Liver (tissue), 8 donors: ENCODE measurements at regions not wholly inside any gene's neighbourhood (a gene's known extent, or its start where the extent isn't known, plus 50 kb on each side); places are given as distances from the start of the nearest gene placed in this dataset.

Experiments used
- DNase-seq: peaks from one replicate; pipeline ENCODE4 v3.0.0-alpha.2; 2017; ENCODE audit warnings: low spot score
- H3K27ac ChIP-seq, 2 donors: one replicate each; pipeline ENCODE4 v1.7.0; 2013; ENCODE audit warnings: inconsistent platforms in 2 of 2, low read length in 2 of 2, control low read depth in 1 of 2, low read depth in 1 of 2, mild to moderate bottlenecking in 1 of 2
- H3K27me3 ChIP-seq, 4 donors: one replicate each; pipeline versions ENCODE4 v1.6.1 to v1.7.0; 2013; ENCODE audit warnings: low read length in 3 of 4, inconsistent platforms in 1 of 4, mild to moderate bottlenecking in 1 of 4, moderate library complexity in 1 of 4; ENCODE audit not compliant: control insufficient read depth in 4 of 4, insufficient read depth in 4 of 4
- H3K36me3 ChIP-seq, 4 donors: one replicate each; pipeline versions ENCODE4 v1.6.1 to v1.7.0; 2013; ENCODE audit warnings: low read length in 3 of 4, mild to moderate bottlenecking in 3 of 4, low read depth in 1 of 4, moderate library complexity in 1 of 4; ENCODE audit not compliant: control insufficient read depth in 4 of 4, insufficient read depth in 3 of 4
- H3K4me1 ChIP-seq, 4 donors: one replicate each; pipeline versions ENCODE4 v1.6.1 to v1.7.0; 2013; ENCODE audit warnings: low read length in 3 of 4, mild to moderate bottlenecking in 3 of 4, moderate library complexity in 1 of 4; ENCODE audit not compliant: control insufficient read depth in 4 of 4, insufficient read depth in 4 of 4
- H3K4me3 ChIP-seq, 3 donors: one replicate each; pipeline versions ENCODE4 v1.6.1 to v1.7.0; 2013; ENCODE audit warnings: low read length in 3 of 3, control low read depth in 1 of 3, low read depth in 1 of 3, mild to moderate bottlenecking in 1 of 3
- H3K9ac ChIP-seq, 2 donors: one replicate each; pipeline ENCODE4 v1.7.0; 2013; ENCODE audit warnings: low read length in 2 of 2, mild to moderate bottlenecking in 2 of 2, moderate library complexity in 2 of 2, control low read depth in 1 of 2, low read depth in 1 of 2
- H3K9me3 ChIP-seq, 4 donors: one replicate each; pipeline versions ENCODE4 v1.6.1 to v1.7.0; 2013; ENCODE audit warnings: low read length in 3 of 4; ENCODE audit not compliant: control insufficient read depth in 4 of 4
- EGR1 ChIP-seq, 2 donors: IDR thresholded peaks; 2 replicates each; pipeline ENCODE4 v1.6.1; 2016 to 2018; ENCODE audit warnings: antibody characterized with exemption in 2 of 2, low read depth in 2 of 2
- FOXA1 ChIP-seq: IDR thresholded peaks from 2 replicates; pipeline ENCODE4 v1.6.1; 2016; ENCODE audit warnings: antibody characterized with exemption
- FOXA2 ChIP-seq: IDR thresholded peaks from 2 replicates; pipeline ENCODE4 v1.6.1; 2016; ENCODE audit warnings: antibody characterized with exemption
- HNF4A ChIP-seq, 2 donors: conservative IDR thresholded peaks; 2 replicates each; pipeline ENCODE4 v1.6.1; 2016; ENCODE audit warnings: antibody characterized with exemption in 2 of 2, mild to moderate bottlenecking in 2 of 2
- HNF4G ChIP-seq: IDR thresholded peaks from 2 replicates; pipeline ENCODE4 v1.6.1; 2016; ENCODE audit warnings: antibody characterized with exemption
- JUND ChIP-seq, 2 donors: IDR thresholded peaks; 2 replicates each; pipeline ENCODE4 v1.6.1; 2016; ENCODE audit warnings: antibody characterized with exemption in 2 of 2
- RAD21 ChIP-seq, 2 donors: IDR thresholded peaks; 2 replicates each; pipeline ENCODE4 v1.6.1; 2016; ENCODE audit warnings: antibody characterized with exemption in 2 of 2, mild to moderate bottlenecking in 2 of 2
- RXRA ChIP-seq, 2 donors: IDR thresholded peaks; 2 replicates each; pipeline ENCODE4 v1.6.1; 2017 to 2018; ENCODE audit warnings: antibody characterized with exemption in 2 of 2, mild to moderate bottlenecking in 1 of 2
- SP1 ChIP-seq: IDR thresholded peaks from 2 replicates; pipeline ENCODE4 v1.6.1; 2018; ENCODE audit warnings: antibody characterized with exemption, mild to moderate bottlenecking
- TAF1 ChIP-seq: conservative IDR thresholded peaks from 2 replicates; pipeline ENCODE4 v1.6.1; 2016; ENCODE audit warnings: antibody characterized with exemption, mild to moderate bottlenecking
- YY1 ChIP-seq: IDR thresholded peaks from 2 replicates; pipeline ENCODE4 v1.6.1; 2016; ENCODE audit warnings: antibody characterized with exemption, mild to moderate bottlenecking
- WGBS: extraction: QIAGEN DNeasy Blood & Tissue Kit; methylation state at CpG from one replicate; pipeline ENCODE4 v1.1.7; 2013; 5-methylcytosine and 5-hydroxymethylcytosine counted together
- TF ChIP-seq, protein P1 (sequence below): IDR thresholded peaks from 2 replicates; pipeline ENCODE4 v1.6.1; 2016; ENCODE audit warnings: antibody characterized with exemption
- TF ChIP-seq, protein P2 (sequence below): IDR thresholded peaks from 2 replicates; pipeline ENCODE4 v1.6.1; 2016; ENCODE audit warnings: antibody characterized with exemption
- TF ChIP-seq, protein P3 (sequence below): fragments of 150-350 bp; IDR thresholded peaks from 2 replicates; pipeline ENCODE4 v1.5.1; 2017; ENCODE audit warnings: improper control_type of control experiment, low read depth, low read length; ENCODE audit not compliant: missing input control
- TF ChIP-seq, protein P4 (sequence below): IDR thresholded peaks from 2 replicates; pipeline ENCODE4 v1.6.1; 2016; ENCODE audit warnings: antibody characterized with exemption
- TF ChIP-seq, protein P5 (sequence below): IDR thresholded peaks from 2 replicates; pipeline ENCODE4 v1.6.1; 2016; ENCODE audit warnings: antibody characterized with exemption, mild to moderate bottlenecking
- donor health status: healthy.
- donor health status: healthy.
- donor health status: healthy.
- donor health status: healthy.
- donor health status: healthy.

DNA sequence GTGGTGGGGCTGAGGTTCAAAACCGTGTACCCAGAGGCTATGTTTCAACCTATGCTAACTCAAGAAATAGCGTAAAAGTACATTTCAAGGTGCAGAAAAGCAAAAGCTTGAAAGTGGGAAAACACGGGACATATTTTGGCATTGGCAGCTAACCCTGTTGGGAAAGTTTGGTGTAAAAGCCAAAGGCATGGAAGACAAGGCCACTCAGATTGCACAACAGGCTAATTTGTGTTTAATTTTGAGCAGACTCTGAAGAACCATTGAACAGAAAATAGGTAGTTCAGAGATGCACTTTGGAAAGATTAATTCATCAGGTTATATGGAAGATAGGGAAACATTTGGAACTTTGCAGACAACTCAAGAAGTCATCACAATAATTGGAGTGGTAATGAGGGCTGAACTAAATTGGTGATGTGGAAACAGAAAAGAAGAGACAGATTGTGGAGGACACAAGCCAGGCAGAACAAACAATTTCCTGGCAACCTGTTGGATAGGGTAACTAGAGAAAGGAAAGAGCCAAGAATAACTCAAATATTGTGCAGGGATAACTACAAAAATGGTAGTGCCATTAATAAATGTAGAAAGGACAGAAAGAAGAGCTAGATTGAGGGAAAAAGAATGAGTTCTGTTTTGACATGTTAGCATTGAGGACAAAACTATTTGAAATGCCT, 140.5 kb upstream of the PGR start:
- no peak overlapping the region for H3K4me3 ChIP-seq
- TF ChIP-seq HNF4A (conservative IDR thresholded peaks at IDR 0.05) (peak; percentile 51 to 66), EGR1 (IDR thresholded peaks at IDR 0.05; ENCODE audit: low read depth in 2 of 2) (peak in 1 of 2 donors; percentile 59), JUND (IDR thresholded peaks at IDR 0.05) (peak in 1 of 2 donors; percentile 62), RXRA (IDR thresholded peaks at IDR 0.05) (peak; percentile 25 to 75), YY1 (peak; percentile 86), HNF4G (no peak), SP1 (no peak), FOXA2 (peak; percentile 6), RAD21 (IDR thresholded peaks at IDR 0.05) (peak; percentile 10 to 47)
- TF ChIP-seq, protein P1, sequence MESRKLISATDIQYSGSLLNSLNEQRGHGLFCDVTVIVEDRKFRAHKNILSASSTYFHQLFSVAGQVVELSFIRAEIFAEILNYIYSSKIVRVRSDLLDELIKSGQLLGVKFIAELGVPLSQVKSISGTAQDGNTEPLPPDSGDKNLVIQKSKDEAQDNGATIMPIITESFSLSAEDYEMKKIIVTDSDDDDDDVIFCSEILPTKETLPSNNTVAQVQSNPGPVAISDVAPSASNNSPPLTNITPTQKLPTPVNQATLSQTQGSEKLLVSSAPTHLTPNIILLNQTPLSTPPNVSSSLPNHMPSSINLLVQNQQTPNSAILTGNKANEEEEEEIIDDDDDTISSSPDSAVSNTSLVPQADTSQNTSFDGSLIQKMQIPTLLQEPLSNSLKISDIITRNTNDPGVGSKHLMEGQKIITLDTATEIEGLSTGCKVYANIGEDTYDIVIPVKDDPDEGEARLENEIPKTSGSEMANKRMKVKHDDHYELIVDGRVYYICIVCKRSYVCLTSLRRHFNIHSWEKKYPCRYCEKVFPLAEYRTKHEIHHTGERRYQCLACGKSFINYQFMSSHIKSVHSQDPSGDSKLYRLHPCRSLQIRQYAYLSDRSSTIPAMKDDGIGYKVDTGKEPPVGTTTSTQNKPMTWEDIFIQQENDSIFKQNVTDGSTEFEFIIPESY = peak; percentile 57
- TF ChIP-seq, protein P2, sequence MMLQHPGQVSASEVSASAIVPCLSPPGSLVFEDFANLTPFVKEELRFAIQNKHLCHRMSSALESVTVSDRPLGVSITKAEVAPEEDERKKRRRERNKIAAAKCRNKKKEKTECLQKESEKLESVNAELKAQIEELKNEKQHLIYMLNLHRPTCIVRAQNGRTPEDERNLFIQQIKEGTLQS = peak; percentile 14
- TF ChIP-seq, protein P3, sequence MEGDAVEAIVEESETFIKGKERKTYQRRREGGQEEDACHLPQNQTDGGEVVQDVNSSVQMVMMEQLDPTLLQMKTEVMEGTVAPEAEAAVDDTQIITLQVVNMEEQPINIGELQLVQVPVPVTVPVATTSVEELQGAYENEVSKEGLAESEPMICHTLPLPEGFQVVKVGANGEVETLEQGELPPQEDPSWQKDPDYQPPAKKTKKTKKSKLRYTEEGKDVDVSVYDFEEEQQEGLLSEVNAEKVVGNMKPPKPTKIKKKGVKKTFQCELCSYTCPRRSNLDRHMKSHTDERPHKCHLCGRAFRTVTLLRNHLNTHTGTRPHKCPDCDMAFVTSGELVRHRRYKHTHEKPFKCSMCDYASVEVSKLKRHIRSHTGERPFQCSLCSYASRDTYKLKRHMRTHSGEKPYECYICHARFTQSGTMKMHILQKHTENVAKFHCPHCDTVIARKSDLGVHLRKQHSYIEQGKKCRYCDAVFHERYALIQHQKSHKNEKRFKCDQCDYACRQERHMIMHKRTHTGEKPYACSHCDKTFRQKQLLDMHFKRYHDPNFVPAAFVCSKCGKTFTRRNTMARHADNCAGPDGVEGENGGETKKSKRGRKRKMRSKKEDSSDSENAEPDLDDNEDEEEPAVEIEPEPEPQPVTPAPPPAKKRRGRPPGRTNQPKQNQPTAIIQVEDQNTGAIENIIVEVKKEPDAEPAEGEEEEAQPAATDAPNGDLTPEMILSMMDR = no peak
- TF ChIP-seq, protein P4, sequence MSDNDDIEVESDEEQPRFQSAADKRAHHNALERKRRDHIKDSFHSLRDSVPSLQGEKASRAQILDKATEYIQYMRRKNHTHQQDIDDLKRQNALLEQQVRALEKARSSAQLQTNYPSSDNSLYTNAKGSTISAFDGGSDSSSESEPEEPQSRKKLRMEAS = peak; percentile 64
- peak overlapping the region in 1 of 2 donors; percentile 34 for H3K27ac ChIP-seq
- no peak for DNase-seq
- no peak overlapping the region for H3K9ac ChIP-seq
- H3K9me3 ChIP-seq = no peaks in the 10 kb centered on the region
- 26% methylated on average over 3 of the region's 3 CpGs for WGBS
- H3K36me3 ChIP-seq = no peaks in the 10 kb centered on the region
- no peaks in the 10 kb centered on the region for H3K27me3 ChIP-seq
- peaks cover 0 to 21% (median 19%) of the 10 kb centered on the region in 4 donors for H3K4me1 ChIP-seq

DNA sequence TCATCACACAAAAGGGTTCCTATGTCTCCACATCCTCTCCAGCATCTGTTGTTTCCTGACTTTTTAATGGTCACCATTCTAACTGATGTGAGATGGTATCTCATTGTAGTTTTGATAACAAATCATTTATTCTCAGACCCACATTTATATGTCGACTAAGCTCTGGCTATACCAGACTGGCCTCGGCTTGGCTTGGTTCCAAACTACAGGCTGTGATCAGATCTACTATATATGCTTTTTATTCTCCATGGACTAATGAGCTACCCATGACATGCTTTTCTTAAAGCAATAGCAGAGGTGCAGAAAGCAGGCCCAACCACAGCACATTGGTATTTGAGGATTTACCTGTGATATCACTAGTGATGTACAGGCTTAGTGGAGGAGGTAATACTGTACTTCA, 139.8 kb upstream of the PGR start:
- H3K9ac ChIP-seq = no peak overlapping the region
- no peak overlapping the region for H3K4me3 ChIP-seq
- no peaks in the 10 kb centered on the region for H3K9me3 ChIP-seq
- 83% methylated on average over 2 of the region's 2 CpGs for WGBS
- no peak for DNase-seq
- TF ChIP-seq YY1 = no peak
- H3K36me3 ChIP-seq = no peaks in the 10 kb centered on the region
- peak overlapping the region in 1 of 2 donors; percentile 34 for H3K27ac ChIP-seq
- H3K4me1 ChIP-seq = peaks cover 0 to 21% (median 19%) of the 10 kb centered on the region in 4 donors
- H3K27me3 ChIP-seq = no peaks in the 10 kb centered on the region

DNA sequence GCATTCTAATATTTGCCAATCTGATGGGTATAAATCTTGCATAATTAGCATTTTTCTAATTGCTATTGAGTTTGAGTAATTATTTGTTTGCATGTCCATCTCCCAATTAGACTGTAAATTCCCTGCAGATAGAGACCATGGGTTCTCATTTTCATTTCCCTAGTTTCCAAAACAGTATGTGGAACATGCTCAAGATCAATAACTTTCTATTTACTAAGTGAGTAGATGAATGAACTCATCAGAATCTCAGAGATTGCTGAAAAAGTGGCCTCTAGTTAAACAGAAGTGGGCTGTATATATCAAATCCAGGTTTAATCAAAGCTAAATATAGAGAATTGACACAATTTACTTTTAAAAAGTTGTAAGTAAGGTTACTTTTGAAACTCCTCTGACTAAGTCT, 138.0 kb upstream of the PGR start:
- H3K9me3 ChIP-seq = no peaks in the 10 kb centered on the region
- no peak overlapping the region for H3K4me3 ChIP-seq
- no peaks in the 10 kb centered on the region for H3K27me3 ChIP-seq
- DNase-seq = no peak
- no peak overlapping the region for H3K27ac ChIP-seq
- H3K4me1 ChIP-seq = peaks cover 0 to 21% (median 19%) of the 10 kb centered on the region in 4 donors
- no peak overlapping the region for H3K9ac ChIP-seq
- H3K36me3 ChIP-seq = no peaks in the 10 kb centered on the region
- TF ChIP-seq YY1 = peak; percentile 41
- peak; percentile 37 for TF ChIP-seq FOXA2
- TF ChIP-seq, protein P5, sequence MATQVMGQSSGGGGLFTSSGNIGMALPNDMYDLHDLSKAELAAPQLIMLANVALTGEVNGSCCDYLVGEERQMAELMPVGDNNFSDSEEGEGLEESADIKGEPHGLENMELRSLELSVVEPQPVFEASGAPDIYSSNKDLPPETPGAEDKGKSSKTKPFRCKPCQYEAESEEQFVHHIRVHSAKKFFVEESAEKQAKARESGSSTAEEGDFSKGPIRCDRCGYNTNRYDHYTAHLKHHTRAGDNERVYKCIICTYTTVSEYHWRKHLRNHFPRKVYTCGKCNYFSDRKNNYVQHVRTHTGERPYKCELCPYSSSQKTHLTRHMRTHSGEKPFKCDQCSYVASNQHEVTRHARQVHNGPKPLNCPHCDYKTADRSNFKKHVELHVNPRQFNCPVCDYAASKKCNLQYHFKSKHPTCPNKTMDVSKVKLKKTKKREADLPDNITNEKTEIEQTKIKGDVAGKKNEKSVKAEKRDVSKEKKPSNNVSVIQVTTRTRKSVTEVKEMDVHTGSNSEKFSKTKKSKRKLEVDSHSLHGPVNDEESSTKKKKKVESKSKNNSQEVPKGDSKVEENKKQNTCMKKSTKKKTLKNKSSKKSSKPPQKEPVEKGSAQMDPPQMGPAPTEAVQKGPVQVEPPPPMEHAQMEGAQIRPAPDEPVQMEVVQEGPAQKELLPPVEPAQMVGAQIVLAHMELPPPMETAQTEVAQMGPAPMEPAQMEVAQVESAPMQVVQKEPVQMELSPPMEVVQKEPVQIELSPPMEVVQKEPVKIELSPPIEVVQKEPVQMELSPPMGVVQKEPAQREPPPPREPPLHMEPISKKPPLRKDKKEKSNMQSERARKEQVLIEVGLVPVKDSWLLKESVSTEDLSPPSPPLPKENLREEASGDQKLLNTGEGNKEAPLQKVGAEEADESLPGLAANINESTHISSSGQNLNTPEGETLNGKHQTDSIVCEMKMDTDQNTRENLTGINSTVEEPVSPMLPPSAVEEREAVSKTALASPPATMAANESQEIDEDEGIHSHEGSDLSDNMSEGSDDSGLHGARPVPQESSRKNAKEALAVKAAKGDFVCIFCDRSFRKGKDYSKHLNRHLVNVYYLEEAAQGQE = no peak
- peak; percentile 21 to 40 for TF ChIP-seq HNF4A (conservative IDR thresholded peaks at IDR 0.05)
- no peak for TF ChIP-seq FOXA1
- peak; percentile 18 to 37 for TF ChIP-seq RXRA (IDR thresholded peaks at IDR 0.05)
- no peak for TF ChIP-seq TAF1
